ENCODE measurements at regions not wholly inside any gene's neighbourhood (a gene's known extent, or its start where the extent isn't known, plus 50 kb on each side); places are given as distances from the start of the nearest gene placed in this dataset.

GRCh38 chr15:62426387-62426956 lies 261.4 kb upstream of the C2CD4B start:
- no peaks in the 10 kb centered on the region for H3K9me3 ChIP-seq (ENCODE audit: control insufficient read depth, insufficient read depth, low read length)
- CTCF ChIA-PET: no interaction called here
- no peaks in the 10 kb centered on the region for H3K27me3 ChIP-seq (ENCODE audit: control insufficient read depth, insufficient read depth, low read length)
- no peak for TF ChIP-seq CTCF (IDR thresholded peaks at IDR 0.05; ENCODE audit: low read depth, low read length)
- no peak overlapping the region for H3K4me3 ChIP-seq (ENCODE audit: low read depth, low read length)
- H3K27ac ChIP-seq (ENCODE audit: low read depth, low read length): no peak overlapping the region
- DNase-seq (ENCODE audit: low read depth, low spot score): no peak
- POLR2A ChIA-PET: no interaction called here

- POLR2A ChIA-PET: no interaction called here
- no peak for TF ChIP-seq CTCF (IDR thresholded peaks at IDR 0.05; ENCODE audit: low read depth, low read length)
Observed at GRCh38 chr15:62428259-62428658, 263.2 kb upstream of the C2CD4B start.

GRCh38 chr15:62428851-62429598 lies 263.9 kb upstream of the C2CD4B start:
- Histone ChIP-seq H3K4me3 (ENCODE audit: low read depth, low read length) (no peak overlapping the region), H3K9me3 (ENCODE audit: control insufficient read depth, insufficient read depth, low read length) (no peaks in the 10 kb centered on the region), H3K27ac (ENCODE audit: low read depth, low read length) (no peak overlapping the region), H3K27me3 (ENCODE audit: control insufficient read depth, insufficient read depth, low read length) (no peaks in the 10 kb centered on the region)
- ChIA-PET POLR2A (no interaction called here), CTCF (no interaction called here)
- no peak for TF ChIP-seq CTCF (IDR thresholded peaks at IDR 0.05; ENCODE audit: low read depth, low read length)
- DNase-seq (ENCODE audit: low read depth, low spot score): no peak

More at GRCh38 chr15:62428259-62428658, 263.2 kb upstream of the C2CD4B start:
- CTCF ChIA-PET: no interaction called here
- Histone ChIP-seq H3K27ac (ENCODE audit: low read depth, low read length) (no peak overlapping the region), H3K27me3 (ENCODE audit: control insufficient read depth, insufficient read depth, low read length) (no peaks in the 10 kb centered on the region), H3K9me3 (ENCODE audit: control insufficient read depth, insufficient read depth, low read length) (no peaks in the 10 kb centered on the region), H3K4me3 (ENCODE audit: low read depth, low read length) (no peak overlapping the region)
- DNase-seq (ENCODE audit: low read depth, low spot score): no peak

- ChIA-PET POLR2A (no interaction called here), CTCF (no interaction called here)
- Histone ChIP-seq H3K27me3 (ENCODE audit: control insufficient read depth, insufficient read depth, low read length) (no peaks in the 10 kb centered on the region), H3K9me3 (ENCODE audit: control insufficient read depth, insufficient read depth, low read length) (no peaks in the 10 kb centered on the region), H3K4me3 (ENCODE audit: low read depth, low read length) (no peak overlapping the region), H3K27ac (ENCODE audit: low read depth, low read length) (no peak overlapping the region)
- no peak for DNase-seq (ENCODE audit: low read depth, low spot score)
- no peak for TF ChIP-seq CTCF (IDR thresholded peaks at IDR 0.05; ENCODE audit: low read depth, low read length)
Observed at GRCh38 chr15:62430056-62430455, 265.0 kb upstream of the C2CD4B start.

GRCh38 chr15:62430552-62430951 lies 265.5 kb upstream of the C2CD4B start:
- POLR2A ChIA-PET: interaction anchor here (0.6 kb wide), 1 partner anchor 170 kb away, joined by 5 read pairs; no protein-coding TSS in a partner anchor

More at GRCh38 chr15:62430552-62430951, 265.5 kb upstream of the C2CD4B start:
- no peak for DNase-seq (ENCODE audit: low read depth, low spot score)
- H3K27me3 ChIP-seq (ENCODE audit: control insufficient read depth, insufficient read depth, low read length): no peaks in the 10 kb centered on the region
- H3K9me3 ChIP-seq (ENCODE audit: control insufficient read depth, insufficient read depth, low read length): no peaks in the 10 kb centered on the region
- TF ChIP-seq CTCF (IDR thresholded peaks at IDR 0.05; ENCODE audit: low read depth, low read length): no peak
- CTCF ChIA-PET: interaction anchor here (0.7 to 1.6 kb wide), 2 partner anchors 305 to 312 kb away, joined by 4 to 7 read pairs; no protein-coding TSS in a partner anchor
- no peak overlapping the region for H3K4me3 ChIP-seq (ENCODE audit: low read depth, low read length)
- no peak overlapping the region for H3K27ac ChIP-seq (ENCODE audit: low read depth, low read length)

Measured in AG04450 (cell line).